Endothelial cell of umbilical vein (primary cell): ENCODE measurements at regions not wholly inside any gene's neighbourhood (a gene's known extent, or its start where the extent isn't known, plus 50 kb on each side); places are given as distances from the start of the nearest gene placed in this dataset.

Source experiments
- BruUV-seq: library from RNA; stranded (reverse); fragments of 400-500 nt; replicated peaks from 2 replicates; lab custom pipeline; 2021; lab: Mats Ljungman, UMichigan
- CTCF ChIA-PET: fragments of 300-600, 350-600 bp; sonication (Branson Sonifier 250); formaldehyde crosslinking; loops from one replicate; lab custom pipeline; 2021; ENCODE audit warnings: antibody characterized with exemption, inconsistent platforms; lab: Charles Lee
- POLR2A ChIA-PET: fragments of 300-600, 350-600 bp; sonication (Branson Sonifier 250); formaldehyde crosslinking; loops from one replicate; lab custom pipeline; 2021; ENCODE audit warnings: antibody characterized with exemption, inconsistent platforms; lab: Charles Lee
- DNase-seq: peaks from one replicate; pipeline ENCODE4 v3.0.0-alpha.2; 2011; ENCODE audit warnings: low read depth, low spot score
- FAIRE-seq: peaks from 2 replicates; lab custom pipeline; 2011; peaks lifted over from hg19 to GRCh38; lab: Jason Lieb, UNC
- H2AFZ ChIP-seq: 2 replicates; pipeline ENCODE4 v1.6.0; 2012; ENCODE audit warnings: low read depth, low read length, control low read depth, inconsistent platforms
- H3K27ac ChIP-seq: 2 replicates; pipeline ENCODE4 v1.5.1; 2011; ENCODE audit warnings: low read depth, mild to moderate bottlenecking, control low read depth, low read length, moderate library complexity; ENCODE audit not compliant: insufficient read depth
- H3K27me3 ChIP-seq, 2 experiments: 2 replicates each; pipeline versions ENCODE4 v1.6.0 to v1.6.1; 2011; ENCODE audit warnings: low read length in 2 of 2, mixed read lengths in 1 of 2; ENCODE audit not compliant: control insufficient read depth in 2 of 2, insufficient read depth in 2 of 2
- H3K36me3 ChIP-seq, 2 experiments: 2 replicates in 1 of 2; 3 replicates in 1 of 2; pipeline ENCODE4 v1.5.1; 2011; ENCODE audit warnings: low read length in 2 of 2, mild to moderate bottlenecking in 1 of 2, moderate library complexity in 1 of 2; ENCODE audit not compliant: control insufficient read depth in 2 of 2, insufficient read depth in 2 of 2; ENCODE audit errors: extremely low read depth in 1 of 2
- H3K4me1 ChIP-seq: 3 replicates; pipeline ENCODE4 v1.5.1; 2011; ENCODE audit warnings: mild to moderate bottlenecking, low read length; ENCODE audit not compliant: control insufficient read depth, insufficient read depth; ENCODE audit errors: extremely low read depth
- H3K4me2 ChIP-seq: 2 replicates; pipeline ENCODE4 v1.6.1; 2011; ENCODE audit warnings: low read length, control low read depth, mixed read lengths; ENCODE audit not compliant: insufficient read depth
- H3K4me3 ChIP-seq, 3 experiments: fragments of 200-600 bp in 1 of 3; sonication (generic), shearing (Covaris generic) in 1 of 3; replicated peaks in 1 of 3; 2 replicates each; pipeline ENCODE4 v1.5.1; 2011 to 2016; ENCODE audit warnings: control low read depth in 3 of 3, low read length in 3 of 3, mild to moderate bottlenecking in 2 of 3, inconsistent platforms in 1 of 3, low read depth in 1 of 3, moderate library complexity in 1 of 3; ENCODE audit not compliant: insufficient read depth in 1 of 3
- H3K79me2 ChIP-seq: 2 replicates; pipeline ENCODE4 v1.6.0; 2012; ENCODE audit warnings: low read length, inconsistent platforms; ENCODE audit not compliant: control insufficient read depth, insufficient read depth
- H3K9ac ChIP-seq: replicated peaks from 2 replicates; pipeline ENCODE3; 2011; ENCODE audit warnings: low read length, control low read depth; ENCODE audit not compliant: insufficient read depth; ENCODE audit errors: extremely low read depth
- H3K9me1 ChIP-seq: replicated peaks from 3 replicates; pipeline ENCODE4 v1.6.0; 2011; ENCODE audit warnings: mild to moderate bottlenecking, low read length; ENCODE audit not compliant: control insufficient read depth, insufficient read depth; ENCODE audit errors: extremely low read depth
- H3K9me3 ChIP-seq: replicated peaks from 2 replicates; pipeline ENCODE4 v1.5.1; 2012; ENCODE audit warnings: low read length, inconsistent platforms; ENCODE audit not compliant: control insufficient read depth, insufficient read depth
- H4K20me1 ChIP-seq: replicated peaks from 2 replicates; pipeline ENCODE3; 2011; ENCODE audit warnings: mild to moderate bottlenecking, low read length; ENCODE audit not compliant: control insufficient read depth, insufficient read depth; ENCODE audit errors: extremely low read depth
- EZH2 ChIP-seq: IDR thresholded peaks from 2 replicates; pipeline ENCODE4 v1.6.1; 2012; ENCODE audit warnings: borderline replicate concordance, low read depth, mild to moderate bottlenecking, moderate library complexity, low read length, inconsistent platforms; ENCODE audit not compliant: severe bottlenecking
- FOS ChIP-seq: IDR thresholded peaks from 2 replicates; pipeline ENCODE4 v1.6.1; 2011; ENCODE audit warnings: mild to moderate bottlenecking, low read length, moderate library complexity, borderline replicate concordance; ENCODE audit not compliant: insufficient read depth
- GATA2 ChIP-seq: IDR thresholded peaks from 2 replicates; pipeline ENCODE4 v1.7.0; 2011; ENCODE audit warnings: low read depth, mild to moderate bottlenecking, moderate library complexity, mixed read lengths, low read length; ENCODE audit not compliant: insufficient read length, insufficient read depth
- JUN ChIP-seq: IDR thresholded peaks from 2 replicates; pipeline ENCODE4 v1.6.1; 2011; ENCODE audit warnings: borderline replicate concordance, low read depth; ENCODE audit not compliant: insufficient read length, insufficient read depth
- MYC ChIP-seq: IDR thresholded peaks from one replicate; pipeline ENCODE4 v1.6.1; 2011; ENCODE audit warnings: mild to moderate bottlenecking, low read depth, low read length
- POLR2A ChIP-seq: IDR thresholded peaks from 2 replicates; pipeline ENCODE4 v1.6.1; 2012; ENCODE audit warnings: low read depth, mild to moderate bottlenecking, control low read depth, low read length
- POLR2AphosphoS5 ChIP-seq: IDR thresholded peaks from 2 replicates; pipeline ENCODE4 v1.6.1; 2012; ENCODE audit warnings: low read depth, mild to moderate bottlenecking, control low read depth, low read length, moderate library complexity; ENCODE audit not compliant: insufficient read depth
- dilution Hi-C: fragments of 300-500 bp; cut with MboI; formaldehyde crosslinking; loops from one replicate; pipeline ENCODE4 v1.15.0; 2019; ENCODE audit warnings: low sequenced_read_pairs; ENCODE audit not compliant: extremely low pct_ligation_motif_present
- intact Hi-C: fragments of 100-400 bp; cut with micrococcal nuclease; formaldehyde crosslinking; loops from one replicate; pipeline ENCODE4 v1.10.0; 2022
- TF ChIP-seq, protein P1 (sequence below), 2 donors: IDR thresholded peaks; 1 replicate in 1 of 2; 2 replicates in 1 of 2; pipeline ENCODE4 v1.5.1; 2011; ENCODE audit warnings: low read length in 2 of 2, mild to moderate bottlenecking in 2 of 2, moderate library complexity in 2 of 2, control low read depth in 1 of 2, inconsistent platforms in 1 of 2, low read depth in 1 of 2; ENCODE audit not compliant: insufficient read depth in 1 of 2; ENCODE audit errors: extremely low read depth in 1 of 2
- TF ChIP-seq, protein P2 (sequence below): IDR thresholded peaks from 2 replicates; pipeline ENCODE4 v1.6.1; 2011; ENCODE audit not compliant: insufficient read depth, insufficient read length

DNA sequence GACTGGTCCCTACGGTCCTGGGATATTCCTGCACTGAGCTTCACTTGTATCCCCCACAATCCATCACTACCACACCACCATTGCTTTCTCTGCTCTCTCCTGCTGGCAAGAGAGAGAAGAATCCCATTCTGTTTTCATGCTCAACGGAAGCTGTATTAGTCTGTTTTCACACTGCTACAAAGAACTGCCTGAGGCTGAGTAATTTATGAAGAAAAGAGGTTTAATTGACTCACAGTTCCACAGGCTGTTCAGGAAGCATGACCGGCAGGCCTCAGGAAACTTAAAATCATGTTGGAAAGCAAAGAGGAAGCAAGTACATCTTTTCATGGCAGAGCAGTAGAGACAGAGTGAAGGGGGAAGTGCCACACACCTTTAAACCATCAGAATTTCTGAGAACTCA, 260.4 kb upstream of the LYZL1 start:
- no peaks in the 10 kb centered on the region for H4K20me1 ChIP-seq
- no peak overlapping the region for H3K27ac ChIP-seq
- H3K4me2 ChIP-seq: no peak overlapping the region
- no peak overlapping the region for H2AFZ ChIP-seq
- no peak overlapping the region for H3K9ac ChIP-seq
- no peak overlapping the region for H3K4me3 ChIP-seq
- dilution Hi-C loops (no loop called here), intact Hi-C loops (no loop called here)
- peaks cover 0 to 4% of the 10 kb centered on the region in 2 experiments for H3K27me3 ChIP-seq
- DNase-seq (no peak), FAIRE-seq (no peak)
- no TSS peak for BruUV-seq
- H3K9me1 ChIP-seq: no peaks in the 10 kb centered on the region
- H3K36me3 ChIP-seq: no peaks in the 10 kb centered on the region
- ChIA-PET CTCF (interaction anchor here (1.0 kb wide), 1 partner anchor 23 kb away, joined by 3 read pairs; no protein-coding TSS in a partner anchor), POLR2A (no interaction called here)
- H3K9me3 ChIP-seq: no peaks in the 10 kb centered on the region
- H3K79me2 ChIP-seq: no peaks in the 10 kb centered on the region
- no peak for TF ChIP-seq MYC
- H3K4me1 ChIP-seq: no peaks in the 10 kb centered on the region

DNA sequence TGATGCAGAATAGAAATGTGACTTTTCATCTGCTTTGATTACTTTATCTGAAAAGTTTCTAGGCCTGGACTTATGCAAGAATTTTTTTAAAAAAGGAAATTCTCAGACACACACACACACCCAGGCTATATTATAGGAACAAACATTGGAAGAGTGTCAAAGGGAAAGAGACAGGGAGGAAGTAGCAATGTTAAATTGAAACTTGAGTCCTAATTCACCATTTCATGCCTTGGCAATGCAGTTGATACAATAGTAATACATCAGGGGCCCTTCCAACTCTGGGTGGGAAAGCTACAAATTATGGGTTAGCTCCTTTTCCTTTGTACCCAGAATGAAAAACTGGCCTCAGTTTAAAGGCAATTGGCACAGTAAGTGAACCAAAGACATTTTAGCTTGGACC, 258.0 kb upstream of the LYZL1 start:
- no TSS peak for BruUV-seq
- Histone ChIP-seq H2AFZ (no peak overlapping the region), H3K36me3 (no peaks in the 10 kb centered on the region), H3K27ac (no peak overlapping the region), H4K20me1 (no peaks in the 10 kb centered on the region), H3K9me1 (no peaks in the 10 kb centered on the region), H3K9me3 (no peaks in the 10 kb centered on the region), H3K4me3 (no peak overlapping the region), H3K9ac (no peak overlapping the region), H3K27me3 (peaks cover 0 to 4% of the 10 kb centered on the region in 2 experiments), H3K4me1 (no peaks in the 10 kb centered on the region), H3K79me2 (no peaks in the 10 kb centered on the region), H3K4me2 (no peak overlapping the region)
- TF ChIP-seq JUN (no peak), MYC (no peak), FOS (no peak), GATA2 (no peak), EZH2 (no peak), POLR2AphosphoS5 (no peak), POLR2A (no peak)
- TF ChIP-seq, protein P1, sequence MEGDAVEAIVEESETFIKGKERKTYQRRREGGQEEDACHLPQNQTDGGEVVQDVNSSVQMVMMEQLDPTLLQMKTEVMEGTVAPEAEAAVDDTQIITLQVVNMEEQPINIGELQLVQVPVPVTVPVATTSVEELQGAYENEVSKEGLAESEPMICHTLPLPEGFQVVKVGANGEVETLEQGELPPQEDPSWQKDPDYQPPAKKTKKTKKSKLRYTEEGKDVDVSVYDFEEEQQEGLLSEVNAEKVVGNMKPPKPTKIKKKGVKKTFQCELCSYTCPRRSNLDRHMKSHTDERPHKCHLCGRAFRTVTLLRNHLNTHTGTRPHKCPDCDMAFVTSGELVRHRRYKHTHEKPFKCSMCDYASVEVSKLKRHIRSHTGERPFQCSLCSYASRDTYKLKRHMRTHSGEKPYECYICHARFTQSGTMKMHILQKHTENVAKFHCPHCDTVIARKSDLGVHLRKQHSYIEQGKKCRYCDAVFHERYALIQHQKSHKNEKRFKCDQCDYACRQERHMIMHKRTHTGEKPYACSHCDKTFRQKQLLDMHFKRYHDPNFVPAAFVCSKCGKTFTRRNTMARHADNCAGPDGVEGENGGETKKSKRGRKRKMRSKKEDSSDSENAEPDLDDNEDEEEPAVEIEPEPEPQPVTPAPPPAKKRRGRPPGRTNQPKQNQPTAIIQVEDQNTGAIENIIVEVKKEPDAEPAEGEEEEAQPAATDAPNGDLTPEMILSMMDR (IDR thresholded peaks at IDR 0.05; ENCODE audit: extremely low read depth in 1 of 2, insufficient read depth in 1 of 2, low read depth in 1 of 2, low read length in 2 of 2): no peak
- TF ChIP-seq, protein P2, sequence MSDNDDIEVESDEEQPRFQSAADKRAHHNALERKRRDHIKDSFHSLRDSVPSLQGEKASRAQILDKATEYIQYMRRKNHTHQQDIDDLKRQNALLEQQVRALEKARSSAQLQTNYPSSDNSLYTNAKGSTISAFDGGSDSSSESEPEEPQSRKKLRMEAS: no peak
- intact Hi-C loops: no loop called here
- no peak for FAIRE-seq
- DNase-seq: no peak
- dilution Hi-C loops: no loop called here
- ChIA-PET CTCF (interaction anchor here (2.1 kb wide), 1 partner anchor 367 kb away, joined by 5 read pairs; no protein-coding TSS in a partner anchor), POLR2A (no interaction called here)
